Ovary (tissue), 7 donors: ENCODE measurements at regions not wholly inside any gene's neighbourhood (a gene's known extent, or its start where the extent isn't known, plus 50 kb on each side); places are given as distances from the start of the nearest gene placed in this dataset.

Experiments used
- DNase-seq, 5 donors: peaks; one replicate each; pipeline ENCODE4 v3.0.0-alpha.2; 2019 to 2020
- H3K27ac ChIP-seq, 2 donors: fragments of 200-600 bp; one replicate each; pipeline versions ENCODE4 v1.5.1 to v1.8.0; 2019 to 2022
- H3K27me3 ChIP-seq: fragments of 200-600 bp; one replicate; pipeline ENCODE4 v1.8.0; 2022
- H3K36me3 ChIP-seq: fragments of 200-600 bp; sonication (generic); one replicate; pipeline ENCODE4 v1.5.1; 2019
- H3K4me1 ChIP-seq: one replicate; pipeline ENCODE4 v1.8.1; 2013; ENCODE audit warnings: mild to moderate bottlenecking, moderate library complexity; ENCODE audit not compliant: insufficient read depth
- H3K4me3 ChIP-seq: fragments of 200-600 bp; sonication (generic); one replicate; pipeline ENCODE4 v1.5.1; 2017
- H3K9me3 ChIP-seq, 2 donors: fragments of 200-600 bp in 1 of 2; sonication (generic) in 1 of 2; one replicate each; pipeline versions ENCODE4 v1.5.1 to v1.8.1; 2013 to 2019; ENCODE audit warnings: mild to moderate bottlenecking in 1 of 2, moderate library complexity in 1 of 2
- EP300 ChIP-seq: sonication (generic); formaldehyde crosslinking; IDR thresholded peaks from one replicate; pipeline ENCODE4 v1.6.1; 2017; ENCODE audit warnings: antibody characterized with exemption
- POLR2A ChIP-seq: fragments of 450-650 bp; IDR thresholded peaks from one replicate; pipeline ENCODE4 v1.6.1; 2017; ENCODE audit warnings: antibody characterized with exemption, mild to moderate bottlenecking, moderate library complexity
- WGBS, 3 donors: extraction: QIAGEN DNeasy Blood & Tissue Kit in 1 of 3; methylation state at CpG; one replicate each; pipeline versions ENCODE4 v1.1.5 to v1.1.7; 2013 to 2017; 5-methylcytosine and 5-hydroxymethylcytosine counted together
- intact Hi-C, 4 donors: fragments of 100-400 bp; cut with DNase I; formaldehyde crosslinking; loops; one replicate each; pipeline versions ENCODE4 v1.11.0 to v1.15.1; 2022 to 2023
- TF ChIP-seq, protein P1 (sequence below), 3 donors: fragments of 450-650 bp in 2 of 3; fragments of 200-600 bp in 1 of 3; IDR thresholded peaks; one replicate each; pipeline versions ENCODE4 v1.5.1 to v1.8.0; 2016 to 2022; ENCODE audit warnings: antibody characterized with exemption in 3 of 3, mild to moderate bottlenecking in 1 of 3
- donor health status: DM: no; HTN: no; CAD: no; lungs with moderate emphysema.
- donor health status: DM: no; HTN: no; CAD: no.
- donor health status: Bipolar disorder and iron deficiency.
- donor health status: DM: no; HTN: no; CAD: no.
- donor health status: DM: yes; HTN: yes; CAD: no.

DNA sequence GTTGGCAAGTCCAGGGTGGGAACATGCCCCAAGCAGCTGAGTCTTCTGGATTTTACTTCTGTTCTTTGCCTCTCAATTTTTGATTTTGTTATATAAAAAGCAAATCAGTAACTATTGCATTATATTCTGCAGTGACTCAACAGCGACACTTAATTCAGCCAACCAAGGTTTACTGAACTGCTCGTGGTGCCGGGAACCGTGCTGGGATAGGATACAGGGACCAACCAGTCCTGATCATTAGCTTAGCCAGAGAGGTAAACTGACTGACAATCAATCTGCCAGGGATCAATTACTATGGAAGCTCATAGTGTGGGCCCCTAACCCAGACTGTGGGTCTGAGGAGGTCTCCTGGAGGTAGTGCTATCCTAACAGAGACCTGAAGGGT is 68.4 kb upstream of the ZNF281 start:
- H3K27me3 ChIP-seq = no peaks in the 10 kb centered on the region
- 96 to 98% (median 96%) methylated on average over 4 of the region's 4 CpGs for WGBS, 3 donors

DNA sequence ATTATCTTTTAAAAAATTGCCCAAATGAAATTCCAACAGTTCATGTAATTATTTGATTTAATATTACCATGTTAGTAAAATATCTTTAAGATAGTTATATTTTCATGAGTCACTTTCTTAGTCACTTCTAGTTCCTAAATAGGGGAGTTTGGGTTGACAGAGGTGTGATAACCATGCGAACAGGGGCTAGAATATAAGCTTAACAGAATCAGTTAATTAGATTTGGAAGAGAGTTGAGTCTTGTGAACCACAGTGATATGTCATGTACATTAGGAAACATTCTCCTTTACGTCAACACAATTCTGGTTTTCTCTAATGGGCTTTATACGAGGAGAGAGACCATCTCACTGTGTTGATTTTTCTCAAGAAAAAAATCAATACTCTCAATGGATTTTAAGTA is 64.8 kb upstream of the ZNF281 start:
- Histone ChIP-seq H3K36me3 (no peaks in the 10 kb centered on the region), H3K4me3 (no peak overlapping the region), H3K27me3 (no peaks in the 10 kb centered on the region), H3K27ac (no peak overlapping the region), H3K9me3 (no peaks in the 10 kb centered on the region), H3K4me1 (no peaks in the 10 kb centered on the region)
- intact Hi-C loops = no loop called here
- DNase-seq = no peak
- WGBS, 3 donors = 74 to 81% (median 77%) methylated on average over 3 of the region's 3 CpGs
- TF ChIP-seq POLR2A (no peak), EP300 (no peak)
- TF ChIP-seq, protein P1, sequence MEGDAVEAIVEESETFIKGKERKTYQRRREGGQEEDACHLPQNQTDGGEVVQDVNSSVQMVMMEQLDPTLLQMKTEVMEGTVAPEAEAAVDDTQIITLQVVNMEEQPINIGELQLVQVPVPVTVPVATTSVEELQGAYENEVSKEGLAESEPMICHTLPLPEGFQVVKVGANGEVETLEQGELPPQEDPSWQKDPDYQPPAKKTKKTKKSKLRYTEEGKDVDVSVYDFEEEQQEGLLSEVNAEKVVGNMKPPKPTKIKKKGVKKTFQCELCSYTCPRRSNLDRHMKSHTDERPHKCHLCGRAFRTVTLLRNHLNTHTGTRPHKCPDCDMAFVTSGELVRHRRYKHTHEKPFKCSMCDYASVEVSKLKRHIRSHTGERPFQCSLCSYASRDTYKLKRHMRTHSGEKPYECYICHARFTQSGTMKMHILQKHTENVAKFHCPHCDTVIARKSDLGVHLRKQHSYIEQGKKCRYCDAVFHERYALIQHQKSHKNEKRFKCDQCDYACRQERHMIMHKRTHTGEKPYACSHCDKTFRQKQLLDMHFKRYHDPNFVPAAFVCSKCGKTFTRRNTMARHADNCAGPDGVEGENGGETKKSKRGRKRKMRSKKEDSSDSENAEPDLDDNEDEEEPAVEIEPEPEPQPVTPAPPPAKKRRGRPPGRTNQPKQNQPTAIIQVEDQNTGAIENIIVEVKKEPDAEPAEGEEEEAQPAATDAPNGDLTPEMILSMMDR (IDR thresholded peaks at IDR 0.05) = no peak

More for the DNA sequence above, 68.4 kb upstream of the ZNF281 start:
- intact Hi-C loops = no loop called here
- TF ChIP-seq EP300 = no peak
- TF ChIP-seq, protein P1 (IDR thresholded peaks at IDR 0.05) = no peak
- no peak for TF ChIP-seq POLR2A
- Histone ChIP-seq H3K27ac (no peak overlapping the region), H3K4me3 (no peak overlapping the region), H3K36me3 (no peaks in the 10 kb centered on the region), H3K9me3 (no peaks in the 10 kb centered on the region), H3K4me1 (no peaks in the 10 kb centered on the region)
- no peak for DNase-seq

DNA sequence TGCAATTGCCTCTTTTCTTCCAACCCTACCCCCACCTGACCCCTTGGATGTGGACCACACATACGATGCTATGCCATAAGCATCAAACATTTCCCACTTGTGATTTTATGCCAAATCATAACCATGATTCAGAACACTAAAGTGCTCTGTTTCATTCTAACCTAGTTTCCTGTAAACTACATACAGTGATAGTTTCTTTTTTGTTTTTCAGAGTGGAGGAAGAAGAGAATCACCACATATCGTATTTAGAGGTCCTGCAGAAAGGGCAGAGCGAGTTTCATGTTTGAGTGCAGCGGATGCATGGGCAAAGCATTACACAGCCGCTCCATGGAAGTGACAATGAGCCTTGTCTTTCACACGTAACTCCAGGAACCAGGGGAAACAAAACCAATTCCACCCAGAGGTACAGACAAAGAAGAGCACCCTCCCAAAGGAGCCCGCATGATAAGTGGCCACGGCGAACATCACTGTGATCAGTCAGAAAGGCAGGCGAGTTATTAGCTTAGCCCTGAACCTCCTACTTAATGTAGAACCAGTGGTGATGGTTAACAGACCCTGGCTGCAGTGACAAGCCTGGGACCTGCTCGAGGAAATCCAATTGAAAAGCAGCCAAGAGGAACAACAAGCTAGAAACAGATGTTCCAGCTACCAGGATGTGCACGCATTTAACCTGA is 64.0 kb upstream of the ZNF281 start:
- H3K9me3 ChIP-seq = no peaks in the 10 kb centered on the region
- H3K4me3 ChIP-seq = no peak overlapping the region
- 32 to 37% (median 36%) methylated on average over 12 of the region's 12 CpGs for WGBS, 3 donors
- no peaks in the 10 kb centered on the region for H3K36me3 ChIP-seq
- H3K27me3 ChIP-seq = no peaks in the 10 kb centered on the region
- intact Hi-C loops = no loop called here
- DNase-seq = no peak
- no peaks in the 10 kb centered on the region for H3K4me1 ChIP-seq
- TF ChIP-seq EP300 (no peak), POLR2A (no peak)
- TF ChIP-seq, protein P1 (IDR thresholded peaks at IDR 0.05) = no peak
- no peak overlapping the region for H3K27ac ChIP-seq

DNA sequence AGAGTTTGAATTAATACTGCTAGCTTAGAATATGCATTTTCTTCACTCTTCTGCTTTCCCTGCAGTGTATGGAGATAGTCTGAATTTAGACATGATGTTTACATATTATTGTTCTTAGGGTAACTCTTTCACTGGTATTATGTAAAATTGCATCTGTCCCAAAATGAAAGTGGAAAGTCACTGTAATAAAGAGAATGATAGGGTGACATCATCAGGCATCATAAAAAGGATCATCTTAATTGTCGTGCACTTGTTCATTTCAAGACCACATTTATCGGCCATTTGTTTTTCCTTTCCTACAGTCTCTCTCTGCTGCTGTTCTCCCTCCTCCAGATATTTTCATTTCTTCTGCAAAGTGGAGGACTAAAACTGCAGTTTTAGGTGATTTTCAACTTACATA is 61.9 kb upstream of the ZNF281 start:
- Histone ChIP-seq H3K27me3 (no peaks in the 10 kb centered on the region), H3K4me1 (no peaks in the 10 kb centered on the region), H3K4me3 (no peak overlapping the region), H3K27ac (no peak overlapping the region), H3K36me3 (no peaks in the 10 kb centered on the region), H3K9me3 (no peaks in the 10 kb centered on the region)
- intact Hi-C loops = no loop called here
- 55 to 75% (median 61%) methylated on average over 2 of the region's 2 CpGs for WGBS, 3 donors
- TF ChIP-seq, protein P1 (IDR thresholded peaks at IDR 0.05) = no peak
- TF ChIP-seq POLR2A (no peak), EP300 (no peak)
- no peak for DNase-seq
